ENCODE measurements at regions not wholly inside any gene's neighbourhood (a gene's known extent, or its start where the extent isn't known, plus 50 kb on each side); places are given as distances from the start of the nearest gene placed in this dataset.

- TF ChIP-seq CTCF (conservative IDR thresholded peaks at IDR 0.05; ENCODE audit: low read length) (no peak), EZH2phosphoT487 (IDR thresholded peaks at IDR 0.05; ENCODE audit: borderline replicate concordance) (no peak)
Observed at GRCh38 chr12:34336619-34337465, 314.5 kb downstream of the ALG10 start.

Data from Loucy (cell line).